Fibroblast of lung (primary cell): ENCODE measurements at regions not wholly inside any gene's neighbourhood (a gene's known extent, or its start where the extent isn't known, plus 50 kb on each side); places are given as distances from the start of the nearest gene placed in this dataset.

Source experiments
- DNase-seq, 2 donors: peaks; one replicate each; pipeline versions ENCODE4 v3.0.0 to v3.0.0-alpha.2; 2010; ENCODE audit warnings: low read depth in 2 of 2
- H2AFZ ChIP-seq: 2 replicates; pipeline ENCODE4 v1.5.1; 2012; ENCODE audit warnings: low read length, control low read depth, inconsistent platforms
- H3K27ac ChIP-seq: 2 replicates; pipeline ENCODE4 v1.5.1; 2011; ENCODE audit warnings: low read length, control low read depth; ENCODE audit not compliant: insufficient read depth
- H3K27me3 ChIP-seq: 2 replicates; pipeline ENCODE4 v1.5.1; 2011; ENCODE audit warnings: mild to moderate bottlenecking, low read length; ENCODE audit not compliant: control insufficient read depth, insufficient read depth
- H3K36me3 ChIP-seq: 2 replicates; pipeline ENCODE4 v1.5.1; 2011; ENCODE audit warnings: low read length; ENCODE audit not compliant: control insufficient read depth, insufficient read depth
- H3K4me1 ChIP-seq: 2 replicates; pipeline ENCODE4 v1.5.1; 2011; ENCODE audit warnings: low read length; ENCODE audit not compliant: control insufficient read depth, insufficient read depth; ENCODE audit errors: extremely low read depth
- H3K4me2 ChIP-seq: 2 replicates; pipeline ENCODE4 v1.5.1; 2011; ENCODE audit warnings: low read length, control low read depth; ENCODE audit not compliant: insufficient read depth; ENCODE audit errors: extremely low read depth
- H3K4me3 ChIP-seq, 4 experiments: fragments of 200-600 bp in 1 of 4; sonication (generic) in 1 of 4; replicated peaks in 1 of 4; 2 replicates each; pipeline ENCODE4 v1.5.1; 2011 to 2016; ENCODE audit warnings: low read length in 4 of 4, low read depth in 3 of 4, mild to moderate bottlenecking in 3 of 4, control low read depth in 2 of 4, inconsistent platforms in 1 of 4, mixed read lengths in 1 of 4; ENCODE audit not compliant: insufficient read depth in 1 of 4; ENCODE audit errors: control extremely low read depth in 1 of 4
- H3K79me2 ChIP-seq: 2 replicates; pipeline ENCODE4 v1.5.1; 2012; ENCODE audit warnings: mild to moderate bottlenecking, low read length, inconsistent platforms; ENCODE audit not compliant: control insufficient read depth, insufficient read depth
- H3K9ac ChIP-seq: 2 replicates; pipeline ENCODE4 v1.5.1; 2011; ENCODE audit warnings: mild to moderate bottlenecking, low read length, control low read depth; ENCODE audit not compliant: insufficient read depth
- H3K9me3 ChIP-seq: 2 replicates; pipeline ENCODE4 v1.5.1; 2012; ENCODE audit warnings: low read depth, low read length; ENCODE audit not compliant: control insufficient read depth, insufficient read depth
- H4K20me1 ChIP-seq: 2 replicates; pipeline ENCODE4 v1.5.1; 2011; ENCODE audit warnings: low read length; ENCODE audit not compliant: control insufficient read depth, insufficient read depth; ENCODE audit errors: extremely low read depth
- EZH2 ChIP-seq: IDR thresholded peaks from 2 replicates; pipeline ENCODE4 v1.5.1; 2012; ENCODE audit warnings: low read length, control low read depth, mild to moderate bottlenecking; ENCODE audit errors: missing control alignments
- TF ChIP-seq, protein P1 (sequence below), 2 donors: IDR thresholded peaks in 1 of 2; conservative IDR thresholded peaks in 1 of 2; 1 replicate in 1 of 2; 2 replicates in 1 of 2; pipeline ENCODE4 v1.5.1; 2011 to 2012; ENCODE audit warnings: low read length in 2 of 2, control low read depth in 1 of 2, inconsistent platforms in 1 of 2, low read depth in 1 of 2, mild to moderate bottlenecking in 1 of 2

DNA sequence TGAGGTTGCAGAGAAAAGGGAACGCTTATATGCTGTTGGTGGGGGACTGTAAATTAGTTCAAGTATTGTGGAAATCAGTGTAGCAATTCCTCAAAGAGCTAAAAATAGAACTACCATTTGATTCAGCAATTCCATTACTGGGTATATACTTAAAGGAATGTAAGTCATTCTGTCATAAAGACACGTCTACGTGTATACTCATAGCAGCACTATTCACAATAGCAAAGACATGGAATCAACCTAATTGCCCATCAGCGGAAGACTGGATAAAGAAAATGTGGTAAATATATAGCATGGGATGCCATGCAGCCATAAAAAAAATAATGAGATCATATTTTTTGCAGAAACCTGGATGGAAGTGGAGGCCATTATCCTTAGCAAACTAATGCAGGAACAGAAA lies 100.0 kb upstream of the NPSR1 start:
- Histone ChIP-seq H4K20me1 (no peaks in the 10 kb centered on the region), H3K9ac (no peak overlapping the region)

DNA sequence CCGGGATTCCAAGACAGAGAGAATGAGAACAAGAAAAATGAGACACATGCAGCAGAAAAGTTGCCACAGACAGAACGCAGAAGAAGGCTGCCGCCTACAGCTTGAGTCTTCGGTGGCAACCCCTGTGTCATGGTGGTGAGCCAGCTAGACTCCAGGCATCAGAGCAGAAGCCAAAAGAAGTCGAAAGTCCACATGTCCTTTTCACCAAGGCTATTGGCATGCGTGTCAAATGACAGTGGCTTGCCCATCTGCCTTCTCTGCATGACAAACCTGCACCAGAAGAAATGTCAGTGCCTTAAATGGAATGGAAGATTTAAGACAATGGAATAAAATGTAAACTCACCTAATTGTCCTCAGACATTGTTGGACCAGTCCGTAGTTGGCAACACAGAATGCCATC lies 93.9 kb upstream of the NPSR1 start:
- no peak for DNase-seq
- TF ChIP-seq EZH2: no peak
- Histone ChIP-seq H3K27ac (no peak overlapping the region), H3K27me3 (no peaks in the 10 kb centered on the region), H3K4me2 (no peak overlapping the region), H3K9me3 (no peaks in the 10 kb centered on the region), H3K4me1 (no peaks in the 10 kb centered on the region), H4K20me1 (no peaks in the 10 kb centered on the region), H3K4me3 (no peak overlapping the region), H3K9ac (no peak overlapping the region), H3K36me3 (no peaks in the 10 kb centered on the region), H2AFZ (no peak overlapping the region), H3K79me2 (no peaks in the 10 kb centered on the region)

More for the DNA sequence above, 100.0 kb upstream of the NPSR1 start:
- H3K4me3 ChIP-seq: no peak overlapping the region
- no peak overlapping the region for H3K27ac ChIP-seq
- H3K27me3 ChIP-seq: no peaks in the 10 kb centered on the region
- H3K36me3 ChIP-seq: no peaks in the 10 kb centered on the region
- no peak for DNase-seq
- H3K9me3 ChIP-seq: no peaks in the 10 kb centered on the region
- H2AFZ ChIP-seq: no peak overlapping the region
- no peaks in the 10 kb centered on the region for H3K4me1 ChIP-seq
- H3K4me2 ChIP-seq: no peak overlapping the region
- TF ChIP-seq, protein P1, sequence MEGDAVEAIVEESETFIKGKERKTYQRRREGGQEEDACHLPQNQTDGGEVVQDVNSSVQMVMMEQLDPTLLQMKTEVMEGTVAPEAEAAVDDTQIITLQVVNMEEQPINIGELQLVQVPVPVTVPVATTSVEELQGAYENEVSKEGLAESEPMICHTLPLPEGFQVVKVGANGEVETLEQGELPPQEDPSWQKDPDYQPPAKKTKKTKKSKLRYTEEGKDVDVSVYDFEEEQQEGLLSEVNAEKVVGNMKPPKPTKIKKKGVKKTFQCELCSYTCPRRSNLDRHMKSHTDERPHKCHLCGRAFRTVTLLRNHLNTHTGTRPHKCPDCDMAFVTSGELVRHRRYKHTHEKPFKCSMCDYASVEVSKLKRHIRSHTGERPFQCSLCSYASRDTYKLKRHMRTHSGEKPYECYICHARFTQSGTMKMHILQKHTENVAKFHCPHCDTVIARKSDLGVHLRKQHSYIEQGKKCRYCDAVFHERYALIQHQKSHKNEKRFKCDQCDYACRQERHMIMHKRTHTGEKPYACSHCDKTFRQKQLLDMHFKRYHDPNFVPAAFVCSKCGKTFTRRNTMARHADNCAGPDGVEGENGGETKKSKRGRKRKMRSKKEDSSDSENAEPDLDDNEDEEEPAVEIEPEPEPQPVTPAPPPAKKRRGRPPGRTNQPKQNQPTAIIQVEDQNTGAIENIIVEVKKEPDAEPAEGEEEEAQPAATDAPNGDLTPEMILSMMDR (conservative IDR thresholded peaks at IDR 0.05 in 1 of 2, IDR thresholded peaks at IDR 0.05 in 1 of 2; ENCODE audit: low read depth in 1 of 2, low read length in 2 of 2): no peak
- TF ChIP-seq EZH2: no peak
- no peaks in the 10 kb centered on the region for H3K79me2 ChIP-seq

DNA sequence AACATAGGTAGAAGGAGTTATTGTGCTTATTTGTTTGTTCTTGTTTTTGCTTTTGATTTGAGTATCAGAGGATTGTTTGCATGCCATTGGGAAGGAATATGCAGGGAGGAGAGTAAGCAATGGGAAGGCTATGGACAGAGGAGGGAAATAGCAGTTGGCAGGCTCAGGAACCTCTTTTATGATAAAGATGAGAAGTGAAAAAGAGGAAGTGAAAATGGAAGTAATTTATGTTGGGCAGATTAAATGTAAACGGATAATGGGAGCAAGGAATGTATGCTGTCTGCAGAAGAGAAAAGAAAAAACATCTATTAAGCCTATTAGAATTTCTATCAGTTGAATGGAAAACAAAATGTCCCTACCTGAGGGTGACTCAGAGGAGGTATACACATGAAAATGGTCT lies 90.1 kb upstream of the NPSR1 start:
- Histone ChIP-seq H3K4me1 (no peaks in the 10 kb centered on the region), H3K9me3 (no peaks in the 10 kb centered on the region), H3K9ac (no peak overlapping the region), H3K36me3 (no peaks in the 10 kb centered on the region), H4K20me1 (no peaks in the 10 kb centered on the region), H3K4me2 (no peak overlapping the region), H2AFZ (no peak overlapping the region), H3K79me2 (no peaks in the 10 kb centered on the region), H3K27me3 (no peaks in the 10 kb centered on the region), H3K4me3 (no peak overlapping the region), H3K27ac (no peak overlapping the region)
- TF ChIP-seq, protein P1 (conservative IDR thresholded peaks at IDR 0.05 in 1 of 2, IDR thresholded peaks at IDR 0.05 in 1 of 2; ENCODE audit: low read depth in 1 of 2, low read length in 2 of 2): no peak
- TF ChIP-seq EZH2: no peak
- no peak for DNase-seq
